GM19193 (cell line): ENCODE measurements at regions not wholly inside any gene's neighbourhood (a gene's known extent, or its start where the extent isn't known, plus 50 kb on each side); places are given as distances from the start of the nearest gene placed in this dataset.

ENCODE experiments used
- POLR2A ChIP-seq: IDR thresholded peaks from 4 replicates; pipeline ENCODE4 v1.6.1; 2011; ENCODE audit not compliant: insufficient read depth, insufficient read length; ENCODE audit errors: extremely low read depth

DNA sequence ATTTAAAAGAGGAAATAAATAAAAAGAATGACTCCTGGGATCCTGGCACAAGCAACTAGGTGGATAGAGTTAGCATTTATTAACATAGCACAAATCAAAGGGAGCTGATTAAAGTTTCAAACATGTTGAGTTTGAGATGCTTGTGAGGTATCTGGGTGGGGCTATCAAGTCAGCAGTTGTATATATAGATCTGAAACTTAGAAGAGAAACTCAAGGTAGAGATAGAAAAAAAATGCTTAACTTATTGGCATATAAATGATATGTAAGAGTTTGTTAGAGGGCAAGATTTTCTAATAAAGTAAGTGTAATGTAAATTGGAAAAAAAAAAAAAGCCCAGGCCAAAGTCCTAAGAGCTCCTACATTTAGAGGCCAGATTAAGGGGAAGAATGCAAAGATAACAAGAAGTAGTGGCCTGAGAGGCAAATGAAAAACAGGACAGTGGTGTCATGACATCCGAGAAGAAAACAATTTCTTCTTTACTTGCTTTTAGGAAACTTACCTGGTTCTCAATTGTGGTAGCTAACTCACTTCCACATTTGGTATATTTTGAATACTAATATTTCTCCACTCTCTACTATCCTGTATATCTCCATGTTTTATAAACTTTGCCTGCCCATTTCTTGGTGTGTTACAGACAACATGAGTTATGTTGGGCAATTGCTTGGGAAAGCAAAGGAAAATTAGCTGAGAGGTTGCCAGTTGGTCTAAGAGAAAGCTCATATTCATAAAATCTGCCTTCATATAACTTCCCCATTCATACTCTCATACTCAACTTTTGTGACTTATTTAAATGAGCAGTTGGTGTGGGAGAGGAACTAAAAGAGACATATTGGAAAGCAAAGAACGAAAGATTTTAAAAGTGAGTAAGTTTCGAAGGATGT is 169.2 kb downstream of the PARM1 start:
- TF ChIP-seq POLR2A, result no peak
